Liver (tissue), 3 donors: ENCODE measurements at regions not wholly inside any gene's neighbourhood (a gene's known extent, or its start where the extent isn't known, plus 50 kb on each side); places are given as distances from the start of the nearest gene placed in this dataset.

Source experiments
- ATF3 ChIP-seq: IDR thresholded peaks from 2 replicates; pipeline ENCODE4 v1.6.1; 2016; ENCODE audit warnings: antibody characterized with exemption
- CTCF ChIP-seq: fragments of 150-350 bp; IDR thresholded peaks from 2 replicates; pipeline ENCODE4 v1.5.1; 2017; ENCODE audit warnings: improper control_type of control experiment, low read depth, low read length; ENCODE audit not compliant: missing input control
- EGR1 ChIP-seq, 2 donors: IDR thresholded peaks; 2 replicates each; pipeline ENCODE4 v1.6.1; 2016 to 2018; ENCODE audit warnings: antibody characterized with exemption in 2 of 2, low read depth in 2 of 2
- GABPA ChIP-seq, 2 donors: IDR thresholded peaks in 1 of 2; conservative IDR thresholded peaks in 1 of 2; 2 replicates each; pipeline ENCODE4 v1.6.1; 2016; ENCODE audit warnings: antibody characterized with exemption in 2 of 2, mild to moderate bottlenecking in 1 of 2, moderate library complexity in 1 of 2
- HNF4G ChIP-seq: IDR thresholded peaks from 2 replicates; pipeline ENCODE4 v1.6.1; 2016; ENCODE audit warnings: antibody characterized with exemption
- JUND ChIP-seq, 2 donors: IDR thresholded peaks; 2 replicates each; pipeline ENCODE4 v1.6.1; 2016; ENCODE audit warnings: antibody characterized with exemption in 2 of 2
- MAX ChIP-seq: IDR thresholded peaks from 2 replicates; pipeline ENCODE4 v1.6.1; 2016; ENCODE audit warnings: antibody characterized with exemption
- RAD21 ChIP-seq, 2 donors: IDR thresholded peaks; 2 replicates each; pipeline ENCODE4 v1.6.1; 2016; ENCODE audit warnings: antibody characterized with exemption in 2 of 2, mild to moderate bottlenecking in 2 of 2
- REST ChIP-seq: IDR thresholded peaks from 2 replicates; pipeline ENCODE4 v1.6.1; 2016; ENCODE audit warnings: antibody characterized with exemption, mild to moderate bottlenecking
- SP1 ChIP-seq: IDR thresholded peaks from 2 replicates; pipeline ENCODE4 v1.6.1; 2018; ENCODE audit warnings: antibody characterized with exemption, mild to moderate bottlenecking
- TAF1 ChIP-seq: conservative IDR thresholded peaks from 2 replicates; pipeline ENCODE4 v1.6.1; 2016; ENCODE audit warnings: antibody characterized with exemption, mild to moderate bottlenecking
- YY1 ChIP-seq: IDR thresholded peaks from 2 replicates; pipeline ENCODE4 v1.6.1; 2016; ENCODE audit warnings: antibody characterized with exemption, mild to moderate bottlenecking
- donor health status: healthy.
- donor health status: healthy.

GRCh38 chr22:46071451-46072109 is 78.7 kb upstream of the PPARA start:
- TF ChIP-seq MAX = no peak
- TF ChIP-seq CTCF = no peak
- TF ChIP-seq YY1 = peak; percentile 14
- no peak for TF ChIP-seq SP1
- TF ChIP-seq JUND (IDR thresholded peaks at IDR 0.05) = no peak
- TF ChIP-seq RAD21 (IDR thresholded peaks at IDR 0.05) = no peak
- no peak for TF ChIP-seq TAF1
- no peak for TF ChIP-seq REST
- no peak for TF ChIP-seq GABPA (IDR thresholded peaks at IDR 0.05 in 1 of 2, conservative IDR thresholded peaks at IDR 0.05 in 1 of 2)
- no peak for TF ChIP-seq ATF3
- no peak for TF ChIP-seq HNF4G
- TF ChIP-seq EGR1 (IDR thresholded peaks at IDR 0.05; ENCODE audit: low read depth in 2 of 2) = peak in 1 of 2 donors; percentile 13
